GM19023 (cell line): ENCODE measurements at regions not wholly inside any gene's neighbourhood (a gene's known extent, or its start where the extent isn't known, plus 50 kb on each side); places are given as distances from the start of the nearest gene placed in this dataset.
"Not testable (repeated sequence)": the region's sequence is repeated elsewhere in the genome, so short reads cannot be mapped to it uniquely, and the experiment has no call there.

Source experiments
- ATAC-seq: cut with Tn5 transposase; IDR thresholded peaks from one replicate; pipeline ENCODE4 v1.9.1; 2021; ENCODE audit warnings: mild to moderate bottlenecking, moderate library complexity; ENCODE audit not compliant: unreplicated experiment

GRCh38 chr4:188717661-188718060 is 578.4 kb downstream of the TRIML1 start:
- no peak for ATAC-seq

DNA sequence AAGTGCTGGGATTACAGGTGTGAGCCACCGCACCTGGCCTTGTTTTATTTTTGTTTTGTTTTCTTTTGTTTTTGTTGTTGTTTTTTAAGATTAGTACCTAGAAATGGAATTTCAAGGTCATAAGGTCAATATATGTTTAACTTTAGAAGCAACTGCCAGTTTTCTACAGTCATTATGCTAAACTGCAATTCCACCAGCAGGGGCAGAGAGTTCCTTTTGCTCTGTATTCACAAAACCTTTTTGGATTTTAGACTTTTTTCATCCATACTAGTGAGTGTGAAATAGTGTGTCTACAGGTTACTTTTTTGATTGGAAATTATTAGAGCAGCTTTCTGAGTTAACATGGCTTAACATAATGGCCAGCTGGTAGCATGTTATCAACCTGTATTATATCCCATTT is 580.6 kb downstream of the TRIML1 start:
- no peak for ATAC-seq

- ATAC-seq = no peak
Measured at GRCh38 chr4:188722911-188723310, 583.7 kb downstream of the TRIML1 start.

- no peak for ATAC-seq
Measured at GRCh38 chr4:188727746-188728145, 588.5 kb downstream of the TRIML1 start.

GRCh38 chr4:188728359-188728758 is 589.1 kb downstream of the TRIML1 start:
- no peak for ATAC-seq

DNA sequence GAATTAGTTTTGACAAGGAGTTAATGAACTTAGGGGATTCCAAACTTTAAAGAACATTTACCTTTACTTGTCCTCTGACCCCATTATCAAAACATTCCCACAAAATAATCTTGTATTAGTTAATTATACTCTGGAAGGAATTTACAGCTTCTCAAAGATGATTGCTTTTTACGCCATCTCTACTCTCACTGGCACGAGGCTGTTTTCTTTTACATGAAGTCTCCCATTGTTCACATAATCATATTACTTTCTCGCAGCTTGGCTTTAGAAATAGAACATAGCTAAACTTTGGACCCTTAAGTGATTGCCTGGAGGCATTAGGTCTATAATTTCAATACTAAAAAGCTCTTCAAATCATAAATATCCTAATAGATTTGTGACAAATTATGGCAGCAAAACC is 592.9 kb downstream of the TRIML1 start:
- ATAC-seq = no peak

- ATAC-seq = no peak
Measured at GRCh38 chr4:188735082-188735481, 595.8 kb downstream of the TRIML1 start.

DNA sequence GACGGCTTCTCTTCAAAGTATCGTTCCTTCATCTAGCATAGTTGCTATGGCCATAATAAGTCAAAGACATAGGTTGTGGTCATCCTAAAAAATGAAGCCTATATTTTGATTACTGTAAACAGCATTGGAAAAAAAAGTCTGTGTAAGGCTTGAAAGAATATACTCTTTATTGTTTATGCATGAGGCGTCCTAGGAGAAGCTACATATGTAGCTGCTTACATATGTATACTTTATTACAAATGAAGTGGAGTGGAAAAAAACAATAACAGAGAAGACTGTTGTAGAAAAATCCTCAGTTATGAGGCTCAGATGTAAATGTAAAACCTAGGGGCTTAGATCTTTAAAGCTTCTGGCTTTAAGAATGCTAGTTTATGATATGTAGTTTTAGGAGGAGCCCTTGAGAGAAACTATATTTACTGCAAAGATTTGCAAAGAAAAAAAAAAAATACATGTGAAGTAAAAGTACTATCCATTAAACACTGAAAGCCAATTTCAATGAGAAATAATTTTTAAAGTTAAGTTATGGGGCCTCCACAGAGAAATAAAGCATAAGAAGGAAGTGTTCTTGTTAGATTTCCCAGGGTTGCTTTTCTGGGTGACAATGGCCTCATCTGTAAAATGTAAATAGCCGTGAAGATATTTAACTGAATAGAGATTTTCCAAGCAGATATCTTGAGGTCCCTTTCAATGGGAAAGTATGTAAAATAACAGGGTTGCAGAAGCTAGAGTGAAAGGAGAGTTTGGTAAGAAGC is 598.2 kb downstream of the TRIML1 start:
- ATAC-seq = no peak

DNA sequence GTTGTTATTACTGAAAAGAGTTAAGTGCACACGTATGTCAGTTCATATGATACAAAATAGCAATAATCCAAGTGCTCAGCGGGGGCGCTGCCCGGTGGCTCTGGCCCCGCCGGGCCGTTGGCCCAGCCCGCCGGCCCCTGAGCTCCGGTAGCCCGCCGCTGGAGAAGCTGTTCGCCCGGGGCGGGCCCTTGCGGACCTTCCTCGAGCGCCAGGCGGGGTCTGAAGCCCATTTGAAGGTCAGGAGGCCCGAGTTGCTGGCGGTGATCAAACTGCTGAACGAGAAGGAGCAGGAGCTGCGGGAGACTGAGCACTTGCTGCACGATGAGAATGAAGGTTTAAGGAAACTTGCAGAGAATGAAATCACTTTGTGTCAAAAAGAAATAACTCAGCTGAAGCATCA is 599.0 kb downstream of the TRIML1 start:
- not testable (repeated sequence) for ATAC-seq

GRCh38 chr4:188740172-188740571 is 600.9 kb downstream of the TRIML1 start:
- ATAC-seq = not testable (repeated sequence)

- not testable (repeated sequence) for ATAC-seq
Measured at GRCh38 chr4:188740791-188741190, 601.5 kb downstream of the TRIML1 start.

- no peak for ATAC-seq
Measured at GRCh38 chr4:188754372-188755002, 615.2 kb downstream of the TRIML1 start.

DNA sequence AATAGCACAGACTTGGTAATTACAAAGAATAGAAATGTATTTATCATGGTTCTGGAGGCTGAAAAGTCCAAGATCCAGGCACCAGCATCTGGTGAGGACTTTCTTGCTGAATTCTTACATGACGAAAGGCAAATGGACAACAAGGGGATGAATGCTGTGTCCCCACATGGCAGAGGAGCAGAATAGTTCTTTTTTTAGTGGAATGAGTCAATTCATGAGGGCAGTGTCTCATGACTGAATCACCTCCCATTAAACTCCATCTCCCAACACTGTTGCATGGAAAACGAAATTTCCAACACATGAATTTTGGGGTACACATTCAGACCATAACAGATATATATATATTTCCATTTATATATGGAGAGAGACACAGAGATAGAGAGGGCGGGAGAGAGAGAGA is 628.3 kb downstream of the TRIML1 start:
- ATAC-seq = no peak

- no peak for ATAC-seq
Measured at GRCh38 chr4:188778905-188779304, 639.7 kb downstream of the TRIML1 start.

- ATAC-seq = no peak
Measured at GRCh38 chr4:188779581-188779980, 640.3 kb downstream of the TRIML1 start.

DNA sequence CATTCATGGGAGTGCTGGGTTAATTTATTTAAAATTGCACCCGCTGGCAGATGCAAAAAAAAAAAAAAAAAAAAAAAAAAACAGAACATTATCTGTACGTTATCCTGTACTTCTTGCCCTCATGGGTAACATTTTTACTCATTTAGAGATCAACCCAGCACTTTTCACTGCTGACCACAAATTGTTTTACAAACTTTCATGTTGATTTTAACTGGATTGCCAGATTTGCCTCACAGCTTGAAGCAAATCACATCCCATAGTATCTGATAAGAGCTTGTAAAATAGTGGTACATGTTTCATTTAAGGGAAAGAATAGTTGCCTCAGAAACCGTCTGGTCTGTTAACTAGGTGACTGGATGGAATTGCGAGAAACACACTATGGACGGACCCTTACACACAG is 640.8 kb downstream of the TRIML1 start:
- no peak for ATAC-seq

DNA sequence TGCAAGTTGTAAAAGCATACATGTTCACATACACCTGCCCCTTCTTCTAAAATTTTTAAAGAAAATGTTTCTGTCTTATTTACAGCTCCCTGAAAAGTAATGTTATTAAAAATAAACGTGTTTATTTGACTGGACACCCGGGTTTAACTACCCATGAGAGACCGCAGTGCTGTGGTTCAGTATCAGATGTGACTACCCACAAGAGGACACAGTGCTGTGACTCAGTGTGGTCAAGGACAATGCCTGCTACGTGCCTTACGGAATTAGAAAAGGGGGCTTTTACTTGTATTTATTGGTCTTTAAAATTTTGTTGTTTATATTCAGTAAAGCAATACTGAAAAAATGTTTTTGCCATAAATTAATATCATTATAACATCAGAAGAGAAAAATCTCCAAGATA is 641.4 kb downstream of the TRIML1 start:
- no peak for ATAC-seq

- no peak for ATAC-seq
Measured at GRCh38 chr4:188781655-188782054, 642.4 kb downstream of the TRIML1 start.

DNA sequence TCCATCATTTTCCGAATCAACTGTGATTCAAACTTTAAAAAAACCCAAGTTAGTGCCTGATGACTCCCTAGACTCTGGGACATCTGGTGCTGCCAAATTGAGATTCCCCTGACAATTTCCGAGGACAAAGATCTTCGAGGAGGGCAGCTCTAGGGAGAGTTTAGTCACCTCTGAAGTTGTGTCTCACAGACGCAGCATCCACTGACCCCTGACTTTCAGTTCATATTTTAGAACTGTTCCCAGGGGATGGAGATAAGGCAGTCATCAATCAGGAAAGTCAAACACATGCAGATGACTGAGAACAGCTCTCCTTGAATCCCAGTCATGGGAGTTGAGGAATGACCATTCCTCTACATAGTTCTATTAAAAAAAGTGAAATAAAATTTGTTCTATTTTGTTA is 643.9 kb downstream of the TRIML1 start:
- ATAC-seq = no peak

GRCh38 chr4:188783606-188784160 is 644.4 kb downstream of the TRIML1 start:
- ATAC-seq = no peak

DNA sequence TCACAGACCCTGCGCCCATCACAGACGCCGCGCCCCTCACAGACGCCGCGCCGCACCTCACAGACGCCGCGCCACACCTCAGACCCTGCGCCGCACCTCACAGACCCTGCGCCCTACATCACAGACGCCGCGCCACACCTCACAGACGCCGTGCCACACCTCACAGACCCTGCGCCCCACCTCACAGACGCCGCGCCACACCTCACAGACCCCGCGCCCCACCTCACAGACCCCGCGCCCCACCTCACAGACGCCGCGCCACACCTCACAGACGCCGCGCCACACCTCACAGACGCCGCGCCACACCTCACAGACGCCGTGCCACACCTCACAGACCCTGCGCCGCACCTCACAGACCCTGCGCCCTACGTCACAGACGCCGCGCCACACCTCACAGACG is 657.4 kb downstream of the TRIML1 start:
- ATAC-seq = not testable (repeated sequence)

- ATAC-seq = not testable (repeated sequence)
Measured at GRCh38 chr4:188797011-188797410, 657.8 kb downstream of the TRIML1 start.
